Trophoblast cell (in vitro differentiated cells and primary cell): ENCODE measurements at regions not wholly inside any gene's neighbourhood (a gene's known extent, or its start where the extent isn't known, plus 50 kb on each side); places are given as distances from the start of the nearest gene placed in this dataset.

ENCODE experiments used
- DNase-seq, 2 donors: peaks; one replicate each; pipeline ENCODE4 v3.0.0-alpha.2; 2016
- H2AFZ ChIP-seq: 2 replicates; pipeline ENCODE4 v1.6.1; 2013; ENCODE audit warnings: low read length, moderate library complexity, mild to moderate bottlenecking; ENCODE audit not compliant: insufficient read depth, poor library complexity
- H2AK5ac ChIP-seq: 2 replicates; pipeline ENCODE4 v1.6.1; 2013; ENCODE audit warnings: mild to moderate bottlenecking, low read length
- H2BK120ac ChIP-seq: 2 replicates; pipeline ENCODE4 v1.6.1; 2013; ENCODE audit warnings: low read length, mild to moderate bottlenecking, moderate library complexity; ENCODE audit not compliant: insufficient read depth, poor library complexity
- H2BK12ac ChIP-seq: 2 replicates; pipeline ENCODE4 v1.6.1; 2013; ENCODE audit warnings: mild to moderate bottlenecking, low read length, moderate library complexity
- H2BK5ac ChIP-seq: 2 replicates; pipeline ENCODE4 v1.6.1; 2013; ENCODE audit warnings: low read length, low read depth, moderate library complexity, mild to moderate bottlenecking; ENCODE audit not compliant: poor library complexity
- H3K14ac ChIP-seq: 2 replicates; pipeline ENCODE4 v1.6.1; 2013; ENCODE audit warnings: mild to moderate bottlenecking, low read length
- H3K18ac ChIP-seq: 2 replicates; pipeline ENCODE4 v1.6.1; 2013; ENCODE audit warnings: mild to moderate bottlenecking, low read length
- H3K23ac ChIP-seq: 2 replicates; pipeline ENCODE4 v1.6.1; 2013; ENCODE audit warnings: low read length
- H3K27ac ChIP-seq: 2 replicates; pipeline ENCODE4 v1.5.1; 2013; ENCODE audit warnings: low read depth, mild to moderate bottlenecking, inconsistent platforms, low read length, moderate library complexity
- H3K27me3 ChIP-seq: 2 replicates; pipeline ENCODE4 v1.6.1; 2013; ENCODE audit warnings: inconsistent platforms, mild to moderate bottlenecking, low read length, moderate library complexity; ENCODE audit not compliant: insufficient read depth
- H3K36me3 ChIP-seq, 2 experiments: 1 replicate in 1 of 2; 2 replicates in 1 of 2; pipeline ENCODE4 v1.6.1; 2013; ENCODE audit warnings: low read length in 2 of 2, mild to moderate bottlenecking in 2 of 2, moderate library complexity in 1 of 2; ENCODE audit not compliant: insufficient read depth in 2 of 2, control insufficient read depth in 1 of 2
- H3K4ac ChIP-seq: 2 replicates; pipeline ENCODE4 v1.6.1; 2013; ENCODE audit warnings: low read depth, mild to moderate bottlenecking, low read length, moderate library complexity
- H3K4me1 ChIP-seq, 2 experiments: 1 replicate in 1 of 2; 2 replicates in 1 of 2; pipeline ENCODE4 v1.6.1; 2013; ENCODE audit warnings: low read length in 2 of 2, mild to moderate bottlenecking in 2 of 2, moderate library complexity in 1 of 2; ENCODE audit not compliant: insufficient read depth in 2 of 2, control insufficient read depth in 1 of 2
- H3K4me2 ChIP-seq: 2 replicates; pipeline ENCODE4 v1.6.1; 2013; ENCODE audit warnings: inconsistent platforms, mild to moderate bottlenecking, low read length, moderate library complexity
- H3K4me3 ChIP-seq: 2 replicates; pipeline ENCODE4 v1.5.1; 2013; ENCODE audit warnings: mild to moderate bottlenecking, low read depth, low read length, inconsistent platforms
- H3K79me1 ChIP-seq: one replicate; pipeline ENCODE4 v1.6.1; 2013; ENCODE audit warnings: low read length
- H3K79me2 ChIP-seq: 2 replicates; pipeline ENCODE4 v1.6.1; 2013; ENCODE audit warnings: low read length, mild to moderate bottlenecking; ENCODE audit not compliant: control insufficient read depth, insufficient read depth, poor library complexity
- H3K9ac ChIP-seq: 2 replicates; pipeline ENCODE4 v1.6.1; 2013; ENCODE audit warnings: mild to moderate bottlenecking, low read length
- H3K9me3 ChIP-seq: 2 replicates; pipeline ENCODE4 v1.6.1; 2013; ENCODE audit warnings: low read depth, mild to moderate bottlenecking, control low read depth, inconsistent platforms, low read length; ENCODE audit not compliant: insufficient read depth
- H4K12ac ChIP-seq: 2 replicates; pipeline ENCODE4 v1.6.1; 2013; ENCODE audit warnings: low read depth, mild to moderate bottlenecking, low read length, moderate library complexity
- H4K8ac ChIP-seq: 2 replicates; pipeline ENCODE4 v1.6.1; 2013; ENCODE audit warnings: low read depth, mild to moderate bottlenecking, low read length, moderate library complexity
- H4K91ac ChIP-seq: one replicate; pipeline ENCODE4 v1.6.1; 2013; ENCODE audit warnings: low read depth, mild to moderate bottlenecking, low read length, moderate library complexity
- WGBS: extraction: QIAGEN DNeasy Blood & Tissue Kit; methylation state at CpG from one replicate; pipeline ENCODE4 v1.1.7; 2013; ENCODE audit warnings: missing lambda C conversion rate; ENCODE audit not compliant: insufficient read length, insufficient coverage; ENCODE audit errors: extremely low coverage; 5-methylcytosine and 5-hydroxymethylcytosine counted together

DNA sequence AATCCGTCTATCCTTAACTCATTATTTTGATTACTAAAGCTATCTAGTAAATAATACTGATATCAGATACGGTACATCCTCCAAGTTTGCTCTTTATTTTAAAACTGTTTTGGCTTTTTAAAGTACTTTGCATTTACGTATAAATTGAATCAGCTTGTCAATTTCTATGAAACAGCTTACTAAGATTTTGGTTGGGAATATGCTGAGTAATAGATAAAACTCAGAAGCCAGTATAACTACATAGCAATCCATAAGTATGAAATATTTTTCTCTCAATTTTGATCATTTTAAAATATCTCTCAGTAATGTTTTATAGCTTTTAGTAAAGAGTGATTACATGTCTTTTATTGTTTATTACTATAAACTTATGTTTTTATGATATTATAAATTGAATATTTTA is 116.2 kb upstream of the SOX11 start:
- WGBS: no CpG with 5 or more reads among the region's 3 CpGs
- Histone ChIP-seq H3K23ac (no peak overlapping the region), H2AK5ac (no peak overlapping the region), H2BK5ac (no peak overlapping the region), H3K79me1 (no peaks in the 10 kb centered on the region), H3K36me3 (no peaks in the 10 kb centered on the region), H3K4me3 (no peak overlapping the region), H4K91ac (no peak overlapping the region), H3K79me2 (no peaks in the 10 kb centered on the region), H2AFZ (no peak overlapping the region), H4K12ac (no peak overlapping the region), H3K9ac (no peak overlapping the region), H2BK12ac (no peak overlapping the region), H3K27ac (no peak overlapping the region), H4K8ac (no peak overlapping the region), H3K9me3 (no peaks in the 10 kb centered on the region), H3K4ac (no peak overlapping the region), H3K4me1 (no peaks in the 10 kb centered on the region), H3K14ac (no peak overlapping the region), H3K4me2 (no peak overlapping the region), H3K18ac (no peak overlapping the region), H3K27me3 (no peaks in the 10 kb centered on the region), H2BK120ac (no peak overlapping the region)
- no peak for DNase-seq

DNA sequence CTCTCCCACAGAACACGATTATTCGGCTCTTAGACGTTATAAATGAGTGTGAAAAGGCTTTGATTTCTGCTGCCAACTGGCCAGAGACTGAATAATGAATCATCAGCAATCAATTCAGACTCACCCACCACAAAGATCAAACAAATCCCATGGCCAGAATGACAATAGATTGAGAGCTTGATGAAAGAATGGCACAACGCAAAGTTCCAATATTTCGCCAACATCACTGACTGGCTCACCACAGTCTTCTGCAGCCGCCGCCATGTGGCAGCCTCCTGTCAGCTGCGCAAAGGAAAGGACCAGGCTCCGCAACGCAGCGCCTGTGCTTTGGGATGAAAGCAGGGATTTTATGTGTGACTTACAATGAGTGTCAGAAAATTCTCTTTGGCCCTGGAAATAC is 104.4 kb upstream of the SOX11 start:
- Histone ChIP-seq H2AFZ (no peak overlapping the region), H3K9me3 (no peaks in the 10 kb centered on the region), H2AK5ac (no peak overlapping the region), H2BK12ac (no peak overlapping the region), H3K9ac (no peak overlapping the region), H3K79me1 (no peaks in the 10 kb centered on the region), H3K4ac (no peak overlapping the region), H3K14ac (no peak overlapping the region), H3K79me2 (no peaks in the 10 kb centered on the region), H3K4me3 (no peak overlapping the region), H3K23ac (no peak overlapping the region), H3K27ac (no peak overlapping the region), H4K91ac (no peak overlapping the region), H2BK120ac (no peak overlapping the region), H3K4me1 (no peaks in the 10 kb centered on the region), H3K18ac (no peak overlapping the region), H4K8ac (no peak overlapping the region), H3K27me3 (no peaks in the 10 kb centered on the region), H2BK5ac (no peak overlapping the region), H3K36me3 (no peaks in the 10 kb centered on the region), H4K12ac (no peak overlapping the region), H3K4me2 (no peak overlapping the region)
- no CpG with 5 or more reads among the region's 11 CpGs for WGBS
- DNase-seq: no peak

DNA sequence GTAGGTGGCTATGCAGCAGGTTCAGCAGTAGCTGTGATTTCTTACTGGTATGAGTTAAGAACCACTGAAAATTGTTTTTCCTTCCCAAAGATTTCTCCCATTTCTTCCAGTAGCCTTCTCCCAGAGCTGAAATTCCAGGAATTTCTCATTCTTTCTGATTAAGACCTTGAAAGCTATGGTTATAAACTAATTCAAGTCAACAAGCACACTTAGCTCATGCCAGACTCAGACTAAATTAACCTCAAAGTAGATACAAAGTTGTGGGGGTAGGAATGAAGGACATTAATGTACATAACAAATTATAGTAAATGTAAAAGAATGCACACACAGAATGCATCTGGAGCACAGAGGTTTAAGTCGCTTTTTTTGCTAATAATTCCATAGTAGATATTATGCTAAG is 103.6 kb upstream of the SOX11 start:
- Histone ChIP-seq H3K4me2 (no peak overlapping the region), H3K9ac (no peak overlapping the region), H3K4me1 (no peaks in the 10 kb centered on the region), H3K4me3 (no peak overlapping the region), H2AK5ac (no peak overlapping the region), H4K12ac (no peak overlapping the region), H3K18ac (no peak overlapping the region), H3K23ac (no peak overlapping the region), H3K36me3 (no peaks in the 10 kb centered on the region), H3K27me3 (no peaks in the 10 kb centered on the region), H3K27ac (no peak overlapping the region), H4K91ac (no peak overlapping the region), H2BK120ac (no peak overlapping the region), H3K4ac (no peak overlapping the region), H3K14ac (no peak overlapping the region), H3K79me1 (no peaks in the 10 kb centered on the region), H4K8ac (no peak overlapping the region), H3K79me2 (no peaks in the 10 kb centered on the region), H2AFZ (no peak overlapping the region), H3K9me3 (no peaks in the 10 kb centered on the region), H2BK12ac (no peak overlapping the region), H2BK5ac (no peak overlapping the region)
- no peak for DNase-seq
- WGBS: no CpG with 5 or more reads among the region's 1 CpG

DNA sequence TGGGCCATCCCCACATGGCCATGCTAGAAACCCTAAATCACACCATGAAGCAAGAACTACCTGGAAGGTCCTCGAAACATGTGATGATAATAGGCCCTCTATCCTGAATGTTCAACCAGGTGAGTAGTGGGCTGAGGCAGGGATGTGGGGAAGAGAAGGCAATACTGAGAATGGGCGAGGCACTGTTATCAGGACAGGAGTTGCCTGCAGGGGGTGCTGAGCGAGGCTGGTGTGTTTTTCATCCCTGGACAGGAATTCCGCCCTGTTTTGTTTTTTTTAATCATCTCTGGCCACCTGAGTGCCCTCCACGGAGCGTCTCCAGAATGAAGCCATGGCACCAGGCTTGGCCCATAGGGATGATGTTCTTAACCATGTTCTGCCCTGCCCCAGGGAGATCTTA is 103.0 kb upstream of the SOX11 start:
- H2BK120ac ChIP-seq: no peak overlapping the region
- H4K91ac ChIP-seq: no peak overlapping the region
- H3K4me3 ChIP-seq: no peak overlapping the region
- H3K27me3 ChIP-seq: no peaks in the 10 kb centered on the region
- DNase-seq: no peak
- H3K27ac ChIP-seq: no peak overlapping the region
- H3K4ac ChIP-seq: no peak overlapping the region
- no peak overlapping the region for H2AFZ ChIP-seq
- no peak overlapping the region for H2BK12ac ChIP-seq
- H3K23ac ChIP-seq: no peak overlapping the region
- H3K9ac ChIP-seq: no peak overlapping the region
- H2AK5ac ChIP-seq: no peak overlapping the region
- no peaks in the 10 kb centered on the region for H3K79me1 ChIP-seq
- no CpG with 5 or more reads among the region's 6 CpGs for WGBS
- no peak overlapping the region for H4K12ac ChIP-seq
- H3K4me1 ChIP-seq: no peaks in the 10 kb centered on the region
- H3K18ac ChIP-seq: no peak overlapping the region
- H3K14ac ChIP-seq: no peak overlapping the region
- no peaks in the 10 kb centered on the region for H3K36me3 ChIP-seq
- H2BK5ac ChIP-seq: no peak overlapping the region
- H3K4me2 ChIP-seq: no peak overlapping the region
- no peaks in the 10 kb centered on the region for H3K9me3 ChIP-seq
- no peak overlapping the region for H4K8ac ChIP-seq
- H3K79me2 ChIP-seq: no peaks in the 10 kb centered on the region
